CD4-positive, alpha-beta T cell treated with Interferon gamma for 1 hour (primary cell): ENCODE measurements at regions not wholly inside any gene's neighbourhood (a gene's known extent, or its start where the extent isn't known, plus 50 kb on each side); places are given as distances from the start of the nearest gene placed in this dataset.

ENCODE experiments used
- DNase-seq: peaks from one replicate; pipeline ENCODE4 v3.0.0-alpha.2; 2020

DNA sequence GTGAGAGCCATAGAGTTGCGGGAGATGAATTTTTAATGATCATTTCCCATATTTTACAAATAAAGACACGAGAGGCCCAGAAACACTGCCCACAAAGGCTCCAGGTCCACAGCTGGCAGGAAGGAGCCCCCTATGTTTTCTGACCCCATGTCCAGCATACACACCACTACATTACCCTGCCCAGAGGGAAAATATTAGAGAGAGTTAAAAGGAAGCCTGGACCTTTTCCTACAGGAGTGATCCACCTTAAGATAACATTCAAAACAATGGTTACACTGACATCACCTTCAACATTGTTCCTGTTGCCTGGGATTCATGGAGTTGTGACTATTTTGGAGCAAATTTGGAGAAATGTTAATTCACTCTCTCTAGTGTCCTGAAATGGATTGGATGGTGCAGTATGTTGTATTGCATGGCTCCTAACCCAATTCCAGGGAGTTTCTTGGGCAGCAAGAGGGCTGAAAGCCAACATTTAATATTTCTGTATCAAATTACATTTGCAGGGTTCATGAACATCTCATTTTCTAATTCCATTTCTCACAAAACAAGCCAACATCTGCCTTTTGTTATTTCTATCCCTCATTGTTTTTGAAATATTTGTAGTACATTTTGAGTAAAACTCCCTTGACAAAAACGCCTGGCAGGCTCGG is 172.5 kb downstream of the DLEU7 start:
- no peak for DNase-seq

DNA sequence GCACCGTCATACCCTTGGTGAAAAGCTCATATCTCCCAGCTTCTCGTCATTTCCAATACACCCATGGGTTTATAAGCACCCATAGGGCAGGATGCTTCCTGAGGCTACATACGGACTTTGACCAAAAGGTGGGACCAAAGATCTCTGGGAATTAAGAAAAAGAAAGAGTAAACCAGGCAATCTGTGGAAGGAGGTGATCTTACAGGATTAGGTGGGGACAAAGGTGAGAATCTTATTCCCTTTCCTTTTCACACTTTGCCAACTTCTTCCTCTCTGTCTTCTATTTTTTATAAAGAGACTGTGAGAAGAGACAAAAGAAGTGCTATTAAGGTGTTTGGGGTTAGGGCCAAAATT is 172.0 kb downstream of the DLEU7 start:
- no peak for DNase-seq

DNA sequence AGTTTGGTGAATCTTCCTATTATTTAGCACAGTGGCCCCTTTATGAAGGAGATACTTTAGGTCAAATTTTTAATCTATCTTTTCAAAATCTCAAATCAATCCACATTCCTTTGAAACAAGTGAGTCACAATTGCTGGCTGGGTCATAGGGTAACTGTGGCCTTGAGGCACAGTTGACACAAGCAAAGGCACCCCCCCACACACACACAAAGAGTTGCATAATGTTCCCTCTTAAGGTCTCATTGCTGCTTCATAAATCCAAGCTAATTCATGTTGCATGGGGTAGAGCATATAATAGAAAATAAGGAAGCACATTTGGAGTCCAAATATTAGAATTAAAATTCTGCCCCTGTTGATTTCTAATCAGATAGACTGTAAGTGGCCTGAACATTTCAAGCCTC is 171.5 kb downstream of the DLEU7 start:
- DNase-seq: no peak

DNA sequence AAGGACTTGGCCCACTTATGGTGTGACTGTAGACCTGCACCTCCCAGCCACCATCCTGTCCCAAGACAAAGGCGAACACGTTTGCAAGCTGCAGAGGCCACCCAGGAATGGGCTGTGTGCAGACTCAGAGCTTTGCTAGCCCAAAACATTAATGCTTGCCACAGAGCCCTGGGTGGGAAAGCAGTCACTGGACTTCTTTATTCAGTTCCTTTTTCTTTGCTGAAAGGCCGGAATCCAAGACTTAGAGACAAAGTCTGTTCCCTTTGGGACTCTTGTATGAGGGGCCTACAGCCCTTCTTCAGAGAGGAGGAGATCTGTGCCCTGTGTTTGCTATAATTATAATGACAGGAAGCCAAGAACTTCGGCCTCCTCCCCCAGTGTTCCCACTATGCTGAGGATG is 167.8 kb downstream of the DLEU7 start:
- no peak for DNase-seq

DNA sequence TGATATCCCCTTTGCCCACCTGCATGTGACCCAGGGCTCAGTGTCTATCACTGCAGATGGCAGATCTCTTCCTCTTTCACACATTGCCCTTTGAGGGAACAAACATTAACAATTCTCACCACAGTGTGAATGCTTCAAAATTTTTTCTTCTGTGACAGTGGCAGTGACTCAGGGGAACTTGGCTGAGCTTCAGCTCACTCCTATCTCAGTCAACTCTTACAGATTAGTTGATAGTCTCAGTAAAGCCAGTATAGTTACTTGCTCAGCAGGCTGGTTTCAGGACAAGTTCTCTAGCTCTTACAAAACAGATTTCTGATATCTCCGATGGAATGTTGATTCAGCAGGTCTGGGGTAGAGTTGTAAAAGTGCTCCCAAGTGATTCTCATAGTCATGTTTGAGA is 166.9 kb downstream of the DLEU7 start:
- no peak for DNase-seq

DNA sequence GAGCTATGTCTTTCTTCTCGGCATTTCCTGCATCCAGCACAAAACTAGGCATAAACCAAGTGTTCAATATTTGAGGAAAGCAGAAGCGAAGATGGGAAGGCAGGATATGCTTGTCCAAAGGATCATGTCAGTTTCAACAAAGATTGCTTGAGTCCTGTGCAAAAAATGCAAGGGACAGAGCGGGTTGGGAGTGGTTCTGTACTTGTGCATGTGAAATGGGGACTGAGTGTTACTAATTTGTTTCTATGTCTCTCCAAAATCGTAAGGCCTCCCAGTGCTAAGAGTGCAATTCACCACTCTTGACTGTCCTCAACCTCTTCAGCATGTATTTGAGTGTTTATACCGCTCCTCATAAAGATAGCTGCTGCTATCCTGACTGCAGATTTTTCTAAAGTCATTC is 166.2 kb downstream of the DLEU7 start:
- no peak for DNase-seq

DNA sequence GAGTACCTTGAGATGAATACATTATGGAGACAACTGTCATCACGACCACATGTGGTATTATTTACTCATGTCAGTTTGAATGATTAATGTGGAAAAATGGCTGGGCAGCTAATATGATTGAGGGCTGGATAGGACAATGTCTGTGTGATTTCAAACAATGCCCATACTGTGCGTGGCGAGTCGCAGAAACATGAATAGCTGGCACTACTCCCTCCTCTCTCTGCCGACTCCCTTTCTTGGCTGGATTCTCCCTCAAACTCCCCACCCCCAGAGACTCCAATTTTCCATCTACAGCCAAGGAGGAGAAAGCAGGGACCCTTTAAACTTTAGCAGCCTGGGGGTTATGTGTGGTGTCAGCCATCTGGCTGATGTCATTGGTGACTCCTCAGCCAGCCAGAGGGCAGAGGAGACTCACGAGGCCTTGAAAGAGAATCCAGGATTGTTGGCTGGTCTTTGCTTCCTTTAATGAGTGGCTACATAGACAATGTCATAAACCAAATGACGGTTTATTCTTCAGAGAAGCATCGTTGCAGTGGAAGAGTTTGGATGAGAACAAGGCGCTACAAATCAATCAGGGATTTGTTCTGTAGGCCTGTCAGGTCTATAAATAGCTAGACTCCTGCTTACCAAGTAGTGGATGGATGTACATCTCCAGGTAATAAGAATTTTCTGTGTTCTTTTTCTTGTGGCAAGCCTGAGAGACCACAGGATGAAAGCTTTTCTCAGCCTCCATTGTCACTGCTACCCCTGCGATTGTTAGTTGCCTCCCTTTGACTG is 165.6 kb downstream of the DLEU7 start:
- DNase-seq: no peak

DNA sequence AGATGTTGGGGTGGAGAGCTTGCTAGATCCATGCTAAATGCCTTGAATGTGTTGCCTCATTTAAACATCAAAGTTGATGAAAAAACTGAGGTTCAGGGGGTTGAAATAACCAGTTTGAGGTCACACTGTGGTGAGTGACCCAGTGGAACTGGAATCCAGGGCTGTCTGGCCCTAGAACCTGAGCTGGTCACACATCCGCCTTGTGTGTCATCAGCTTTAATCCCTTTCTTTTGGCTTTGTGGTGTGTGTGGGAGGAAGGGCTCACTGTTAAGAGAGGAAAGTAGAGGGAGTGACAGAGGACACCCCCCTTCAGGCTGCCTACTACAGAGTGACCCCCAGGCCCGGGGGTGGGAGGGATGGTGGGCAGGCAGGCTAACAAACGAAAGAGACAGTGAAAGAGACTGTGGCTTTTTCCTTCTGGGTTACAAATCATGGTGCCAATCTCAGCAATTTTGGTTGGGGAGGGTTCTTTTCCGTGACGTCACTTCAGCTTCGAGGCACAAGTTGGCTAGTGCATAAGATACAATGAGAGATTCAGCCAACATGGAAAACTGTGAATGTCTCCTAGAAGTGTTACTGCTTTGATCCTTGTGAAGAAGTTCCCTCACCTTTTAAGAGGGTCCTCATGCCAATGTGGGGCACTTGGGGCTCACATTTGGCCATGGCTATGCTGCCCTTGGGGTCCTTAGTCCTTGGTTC is 164.9 kb downstream of the DLEU7 start:
- DNase-seq: no peak

DNA sequence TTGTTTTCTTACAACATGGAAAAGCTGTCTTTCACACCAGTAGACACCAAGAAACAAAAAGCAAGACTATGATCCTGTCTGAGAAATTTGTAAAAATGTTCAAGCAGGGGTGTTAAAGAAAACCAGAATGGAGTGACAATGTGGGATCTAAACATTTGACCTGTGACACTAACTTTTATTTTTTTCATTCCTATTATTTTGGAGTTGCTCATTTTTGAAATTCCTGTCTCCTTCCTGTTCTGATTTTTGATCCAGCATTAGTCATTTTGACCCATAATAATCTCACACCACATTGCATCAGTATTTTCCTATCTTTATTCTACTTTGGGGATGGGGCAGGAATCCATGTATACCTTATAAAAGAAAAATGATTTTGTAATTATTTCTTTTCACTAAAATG is 164.2 kb downstream of the DLEU7 start:
- DNase-seq: no peak

DNA sequence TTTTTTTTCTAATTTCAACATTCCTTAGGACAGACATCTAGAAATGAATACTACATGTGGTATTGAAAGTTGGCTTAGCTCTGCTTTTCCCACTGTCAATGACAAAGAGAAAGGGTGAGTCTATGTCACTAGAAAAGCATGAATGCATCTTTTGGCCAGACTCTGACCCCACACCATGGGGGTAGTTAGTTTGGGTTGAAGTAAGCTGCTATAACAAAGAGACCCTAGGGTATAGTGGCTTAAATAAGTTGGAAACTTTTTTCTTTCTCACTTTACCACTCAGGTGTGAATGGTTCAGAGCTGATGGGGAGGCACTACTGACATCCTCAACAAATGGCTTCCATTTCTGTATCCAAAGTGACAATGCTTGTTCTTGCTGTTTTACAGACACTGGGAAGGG is 161.5 kb downstream of the DLEU7 start:
- DNase-seq: no peak

DNA sequence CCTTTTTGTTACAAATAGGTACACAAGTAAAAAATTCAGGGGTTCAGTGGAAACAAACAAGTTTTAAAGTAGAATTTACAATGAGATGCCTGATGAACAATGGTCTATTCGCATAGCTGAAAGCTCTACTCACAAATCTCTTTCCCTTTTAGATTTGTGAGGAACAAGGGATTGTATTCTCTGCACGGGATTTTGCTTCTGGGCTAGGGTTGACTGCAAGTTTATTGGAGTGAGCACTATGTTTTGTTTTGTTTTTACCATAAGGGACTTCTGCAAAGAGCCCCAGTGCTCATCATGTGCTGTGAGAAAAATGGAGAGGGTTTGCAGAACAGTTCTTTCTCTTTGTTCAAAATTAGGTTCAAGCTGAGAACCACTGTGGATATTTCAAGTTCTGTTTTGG is 160.5 kb downstream of the DLEU7 start:
- DNase-seq: no peak

DNA sequence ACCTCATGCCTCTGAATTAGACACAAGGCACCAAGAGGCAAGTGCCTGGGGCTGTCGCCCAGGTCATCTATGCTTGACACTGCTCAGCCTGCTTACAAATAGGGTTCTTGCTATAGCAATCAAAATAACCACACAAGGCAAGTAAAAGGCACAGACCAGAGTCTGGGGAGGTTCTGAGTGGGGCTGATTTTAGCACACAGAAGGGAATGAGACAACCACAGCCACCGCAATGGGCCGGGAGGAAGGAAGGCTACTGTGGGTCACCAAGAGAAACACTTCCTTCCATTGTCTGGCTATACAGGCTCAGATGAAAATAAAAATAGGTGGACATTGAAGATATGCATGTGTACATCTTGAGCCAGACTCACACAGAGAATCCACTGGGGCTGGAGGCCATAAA is 159.1 kb downstream of the DLEU7 start:
- DNase-seq: no peak

DNA sequence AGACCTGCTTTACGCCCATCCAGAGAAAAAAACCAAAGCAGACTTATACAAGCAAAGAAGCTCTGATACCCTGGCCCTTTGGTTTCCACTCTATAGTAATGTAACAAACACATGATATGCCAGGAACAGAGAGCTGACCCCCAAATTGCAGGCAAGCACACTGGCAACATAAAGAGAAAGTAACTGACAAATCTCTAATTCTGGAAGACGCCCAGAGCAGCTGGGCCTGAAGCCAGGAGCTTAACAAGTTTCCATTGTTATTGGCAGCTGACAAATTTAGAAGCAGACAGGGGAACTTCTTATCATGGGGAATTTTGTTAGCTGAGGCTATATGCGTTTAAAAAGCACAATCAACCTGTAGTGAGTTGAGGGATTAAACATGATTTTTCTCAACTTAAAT is 158.0 kb downstream of the DLEU7 start:
- DNase-seq: no peak

DNA sequence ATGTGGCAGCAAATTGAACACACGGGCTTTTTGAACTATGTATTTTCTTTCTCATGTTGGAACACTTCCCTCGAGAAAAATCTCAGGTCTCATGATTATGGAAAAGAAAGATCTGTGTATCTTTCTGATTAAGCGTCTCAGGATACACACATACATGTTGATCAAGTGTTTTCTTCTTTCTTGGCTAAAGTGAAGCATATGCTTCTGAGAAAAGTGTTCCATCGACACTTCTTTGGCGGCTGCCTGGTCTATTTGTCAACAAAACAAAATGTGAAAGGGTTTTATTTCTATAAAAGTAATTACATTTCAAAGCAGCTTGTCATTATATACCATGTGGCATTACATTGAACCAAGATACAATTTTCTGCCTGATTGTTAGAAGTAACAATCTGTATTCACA is 157.5 kb downstream of the DLEU7 start:
- no peak for DNase-seq

DNA sequence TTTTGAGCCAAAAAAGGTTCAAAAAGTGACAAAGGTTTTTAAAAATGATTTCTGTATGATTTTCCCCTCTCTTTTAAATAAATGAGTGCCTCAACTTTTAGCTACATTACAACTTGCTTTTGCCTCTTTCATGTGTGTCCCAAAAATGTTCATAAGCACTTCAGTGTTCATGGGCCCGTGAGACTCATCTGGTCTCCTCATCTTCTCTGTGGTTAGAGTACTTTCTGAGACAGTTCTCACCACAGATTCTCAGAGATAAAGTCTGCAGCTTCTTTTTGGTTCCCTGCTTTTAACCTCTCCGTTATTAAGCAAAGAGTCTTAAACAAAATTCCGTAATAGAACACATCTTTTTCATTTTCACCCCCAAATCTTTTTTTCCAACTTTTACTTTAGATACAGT is 156.9 kb downstream of the DLEU7 start:
- DNase-seq: no peak

DNA sequence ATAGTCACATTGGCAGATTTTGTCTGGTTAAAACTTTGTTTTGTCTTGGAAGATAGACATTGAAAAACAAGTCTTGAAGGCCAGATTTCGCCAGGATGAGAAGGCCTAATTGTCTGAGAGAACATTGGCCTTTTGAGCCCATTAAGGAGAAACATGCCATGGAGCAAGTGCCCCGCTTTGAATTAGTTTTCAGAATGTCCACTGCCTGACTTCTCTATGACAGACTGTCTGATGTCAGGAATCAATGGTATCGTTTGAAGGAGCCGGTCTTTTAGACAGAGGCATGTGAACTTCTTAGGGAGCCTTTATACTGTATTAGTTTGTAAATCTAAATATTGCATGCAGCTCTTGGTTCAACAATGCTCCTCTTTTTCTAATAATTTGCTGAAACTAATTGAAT is 155.9 kb downstream of the DLEU7 start:
- no peak for DNase-seq

DNA sequence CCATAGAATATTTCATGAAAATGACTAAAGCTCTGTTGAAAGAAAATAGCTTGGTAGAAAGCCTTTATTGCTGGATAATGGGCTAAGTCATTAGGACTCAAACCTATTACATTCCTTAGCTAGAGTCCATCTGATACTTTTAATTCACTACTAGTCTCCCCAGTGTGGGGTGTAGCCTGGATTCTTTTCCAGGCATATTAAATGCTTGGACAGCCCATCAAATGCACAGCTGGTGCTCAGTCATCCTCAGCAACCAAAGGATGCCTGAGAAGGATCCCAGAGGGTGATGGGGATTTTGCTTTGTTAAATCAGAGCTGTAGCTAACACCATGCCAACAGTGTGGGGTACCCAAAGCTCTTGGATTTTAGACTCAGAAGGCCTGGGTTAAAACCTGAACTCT is 153.5 kb downstream of the DLEU7 start:
- no peak for DNase-seq

DNA sequence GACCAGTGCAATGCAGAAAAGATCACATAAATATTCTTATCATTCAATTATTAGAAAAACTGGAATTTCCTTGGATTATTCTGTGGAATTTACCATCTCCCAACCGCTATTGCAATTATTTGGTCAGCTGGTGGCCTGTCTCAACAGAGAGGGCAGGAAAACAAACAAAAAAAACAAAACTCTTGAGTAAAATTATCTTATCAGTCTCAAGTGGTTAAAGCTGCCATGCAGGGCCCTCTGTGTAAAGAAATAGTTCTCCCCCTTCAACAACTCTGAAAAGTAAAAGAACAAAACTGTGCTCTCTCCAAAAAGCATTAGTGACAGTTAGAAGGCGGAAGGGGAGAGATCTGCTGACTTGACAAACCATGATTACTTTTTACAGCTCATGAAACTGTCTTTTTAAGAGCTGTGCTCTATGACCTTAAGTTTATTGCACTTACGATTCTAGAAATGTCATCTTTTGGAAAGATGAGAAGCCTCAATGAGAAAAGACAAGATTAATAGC is 152.3 kb downstream of the DLEU7 start:
- DNase-seq: no peak

DNA sequence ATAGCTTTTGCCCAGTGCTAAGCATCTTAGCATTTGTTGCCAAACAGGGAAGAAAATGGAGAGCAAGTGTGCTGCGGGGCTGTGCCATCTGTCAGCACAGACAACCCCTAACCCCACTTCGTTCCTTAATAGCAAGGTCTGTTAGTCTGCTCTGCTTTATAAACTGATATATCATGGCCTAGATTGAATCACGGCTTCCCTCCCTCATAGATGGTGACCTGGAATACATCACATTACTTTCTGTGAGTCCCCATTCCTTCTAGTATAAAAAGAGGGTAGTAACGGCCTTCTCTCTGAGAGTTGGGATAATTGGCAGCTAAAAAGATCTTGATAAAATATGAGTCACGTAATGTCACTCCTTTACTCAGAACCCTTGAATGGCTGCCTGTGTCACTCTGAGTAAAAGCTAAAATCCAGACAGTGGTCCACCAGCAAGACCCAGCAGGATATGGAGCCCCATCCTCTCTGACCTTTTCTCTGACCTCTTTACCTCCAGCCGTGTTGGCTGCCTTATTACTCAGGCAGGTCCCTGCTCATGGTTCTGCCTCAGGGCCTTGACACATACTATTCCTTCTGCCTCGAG is 151.7 kb downstream of the DLEU7 start:
- no peak for DNase-seq

DNA sequence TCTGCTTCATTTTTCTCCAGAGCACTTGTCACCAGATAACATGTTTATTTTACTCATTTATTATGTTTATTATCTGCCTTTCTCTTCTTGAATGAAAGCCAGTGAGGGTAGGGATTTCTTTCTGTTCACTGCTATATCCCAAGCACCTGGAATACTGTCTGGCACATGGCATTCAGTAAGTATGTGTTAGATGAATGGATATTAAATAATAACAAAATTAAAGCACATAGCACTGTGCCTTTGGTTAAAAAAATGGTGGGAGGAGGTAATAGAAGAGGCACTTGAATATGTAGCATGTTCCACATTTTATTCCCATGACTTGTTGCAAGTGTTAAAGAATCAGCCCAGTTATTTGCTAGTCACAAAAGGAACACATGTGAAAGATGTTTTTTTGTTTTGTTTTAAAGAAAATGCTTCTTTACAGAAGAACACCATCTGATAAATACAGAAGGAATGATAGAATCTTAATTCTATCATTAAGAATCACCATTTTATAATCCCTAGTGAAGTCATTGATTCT is 151.0 kb downstream of the DLEU7 start:
- DNase-seq: no peak

DNA sequence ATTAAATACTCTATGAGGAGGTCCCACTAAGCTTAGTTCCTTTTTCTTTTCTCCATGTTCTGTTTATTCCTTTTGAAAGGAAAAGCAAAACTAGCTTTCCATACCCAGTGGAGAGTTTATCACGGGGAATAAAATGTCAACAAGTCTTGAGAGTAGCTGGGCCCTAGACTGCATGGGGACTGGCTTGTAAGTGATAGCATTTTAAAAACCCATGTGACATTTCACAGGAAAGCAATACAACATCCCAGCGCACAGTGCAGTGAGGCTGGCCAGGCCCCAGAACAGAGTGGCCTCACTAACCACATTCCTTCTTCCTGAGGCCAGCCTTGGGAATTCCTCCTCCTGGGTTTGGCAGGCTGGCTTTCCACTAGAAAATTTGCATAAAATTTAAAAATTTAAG is 149.8 kb downstream of the DLEU7 start:
- DNase-seq: no peak

DNA sequence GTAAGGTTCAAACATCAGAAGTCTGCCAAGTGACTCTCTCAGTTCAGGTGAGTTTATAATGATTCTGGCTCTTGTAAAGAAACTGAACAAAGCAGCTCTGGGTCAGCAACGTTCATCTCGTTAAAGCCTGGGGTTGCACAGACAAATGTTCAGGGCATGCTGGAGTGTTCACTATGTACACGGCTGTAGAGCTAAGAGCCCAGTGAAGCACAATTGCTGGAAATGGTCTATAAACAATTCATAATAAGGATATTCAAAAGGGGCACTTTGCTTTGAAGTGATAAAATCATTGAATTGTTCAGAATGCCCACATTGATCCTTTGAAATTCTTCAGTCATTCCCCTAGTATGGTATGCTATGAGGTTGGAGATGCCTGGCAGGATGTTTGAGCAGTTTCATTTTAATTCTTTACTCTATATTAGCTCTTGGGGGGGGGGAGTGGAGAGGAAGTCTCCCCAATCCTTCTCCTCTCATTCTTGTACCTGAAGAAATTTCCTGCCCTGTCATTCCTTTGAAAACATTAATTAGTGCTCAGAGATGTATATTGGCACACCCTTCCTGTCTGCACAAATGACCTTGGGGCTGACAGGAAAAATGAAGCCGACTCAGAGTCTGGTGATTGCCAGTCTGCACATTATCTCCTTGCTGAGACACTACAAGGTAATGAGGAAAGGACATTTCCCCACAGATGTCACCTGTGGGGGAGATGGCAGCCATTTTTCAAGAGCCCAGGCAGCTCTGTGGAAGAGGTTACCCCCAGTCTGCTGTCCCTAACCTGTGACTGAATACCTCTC is 145.5 kb downstream of the DLEU7 start:
- DNase-seq: no peak
